RWPE2 (cell line): ENCODE measurements at regions not wholly inside any gene's neighbourhood (a gene's known extent, or its start where the extent isn't known, plus 50 kb on each side); places are given as distances from the start of the nearest gene placed in this dataset.

Experiments
- ATAC-seq: fragments of 200-7000 bp; cut with Tn5 transposase; 3 replicates; pipeline ENCODE4 v1.9.1; 2021; ENCODE audit warnings: low read depth
- DNase-seq: peaks from one replicate; pipeline ENCODE4 v3.0.0-alpha.2; 2020; ENCODE audit warnings: low spot score
- H3K27ac ChIP-seq: fragments of 450-650 bp; 2 replicates; pipeline ENCODE4 v1.5.1; 2017; ENCODE audit warnings: mild to moderate bottlenecking; ENCODE audit not compliant: poor library complexity, severe bottlenecking
- H3K27me3 ChIP-seq: fragments of 250-450 bp; sonication (Bioruptor Pico); 2 replicates; pipeline ENCODE4 v1.5.1; 2021; ENCODE audit warnings: mild to moderate bottlenecking, moderate library complexity; ENCODE audit not compliant: insufficient read depth, poor library complexity, severe bottlenecking
- H3K36me3 ChIP-seq: fragments of 250-450 bp; sonication (Bioruptor Pico); 2 replicates; pipeline ENCODE4 v1.5.1; 2020; ENCODE audit warnings: low read depth, mild to moderate bottlenecking, moderate library complexity
- H3K4me1 ChIP-seq: fragments of 250-450 bp; sonication (Bioruptor Pico); 2 replicates; pipeline ENCODE4 v1.5.1; 2021; ENCODE audit warnings: mild to moderate bottlenecking, moderate library complexity; ENCODE audit not compliant: insufficient read depth, poor library complexity, severe bottlenecking
- H3K4me3 ChIP-seq: fragments of 250-450 bp; sonication (Bioruptor Pico); 2 replicates; pipeline ENCODE4 v1.5.1; 2021; ENCODE audit warnings: mild to moderate bottlenecking, moderate library complexity; ENCODE audit not compliant: severe bottlenecking
- H3K9me3 ChIP-seq: fragments of 250-450 bp; sonication (Bioruptor Pico); 2 replicates; pipeline ENCODE4 v1.5.1; 2021; ENCODE audit warnings: mild to moderate bottlenecking, moderate library complexity; ENCODE audit not compliant: severe bottlenecking
- TF ChIP-seq, protein P1 (sequence below): fragments of 450-650 bp; IDR thresholded peaks from one replicate; pipeline ENCODE4 v1.5.1; 2017; ENCODE audit warnings: mild to moderate bottlenecking, moderate library complexity; ENCODE audit not compliant: poor library complexity, severe bottlenecking

- no peak overlapping the region for H3K27ac ChIP-seq
- ATAC-seq = no peak
- TF ChIP-seq, protein P1, sequence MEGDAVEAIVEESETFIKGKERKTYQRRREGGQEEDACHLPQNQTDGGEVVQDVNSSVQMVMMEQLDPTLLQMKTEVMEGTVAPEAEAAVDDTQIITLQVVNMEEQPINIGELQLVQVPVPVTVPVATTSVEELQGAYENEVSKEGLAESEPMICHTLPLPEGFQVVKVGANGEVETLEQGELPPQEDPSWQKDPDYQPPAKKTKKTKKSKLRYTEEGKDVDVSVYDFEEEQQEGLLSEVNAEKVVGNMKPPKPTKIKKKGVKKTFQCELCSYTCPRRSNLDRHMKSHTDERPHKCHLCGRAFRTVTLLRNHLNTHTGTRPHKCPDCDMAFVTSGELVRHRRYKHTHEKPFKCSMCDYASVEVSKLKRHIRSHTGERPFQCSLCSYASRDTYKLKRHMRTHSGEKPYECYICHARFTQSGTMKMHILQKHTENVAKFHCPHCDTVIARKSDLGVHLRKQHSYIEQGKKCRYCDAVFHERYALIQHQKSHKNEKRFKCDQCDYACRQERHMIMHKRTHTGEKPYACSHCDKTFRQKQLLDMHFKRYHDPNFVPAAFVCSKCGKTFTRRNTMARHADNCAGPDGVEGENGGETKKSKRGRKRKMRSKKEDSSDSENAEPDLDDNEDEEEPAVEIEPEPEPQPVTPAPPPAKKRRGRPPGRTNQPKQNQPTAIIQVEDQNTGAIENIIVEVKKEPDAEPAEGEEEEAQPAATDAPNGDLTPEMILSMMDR = no peak
Measured at GRCh38 chr6:134402372-134402984, 84.6 kb upstream of the SGK1 start.

DNA sequence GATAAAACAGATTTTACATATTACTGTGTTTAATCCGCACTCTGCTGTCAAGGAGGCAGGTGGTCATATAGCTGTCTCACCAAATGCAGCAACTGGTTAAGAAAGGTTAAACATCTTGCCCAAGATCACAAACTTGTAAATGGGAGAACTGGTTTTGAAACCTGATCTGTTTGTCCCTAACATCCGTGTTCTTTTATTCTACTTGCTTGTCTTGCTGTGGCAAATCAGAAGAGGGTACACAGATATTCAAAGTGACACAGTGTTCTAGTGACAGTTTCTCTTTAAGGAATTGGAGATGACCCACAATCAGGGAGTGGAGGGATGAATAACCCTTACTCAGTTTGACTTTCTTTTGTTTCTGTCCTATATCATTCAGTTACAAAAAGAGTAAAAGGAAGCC lies 83.0 kb upstream of the SGK1 start:
- H3K4me3 ChIP-seq = no peak overlapping the region
- DNase-seq (no peak), ATAC-seq (no peak)
- H3K27me3 ChIP-seq = no peaks in the 10 kb centered on the region
- TF ChIP-seq, protein P1 = no peak
- peak overlapping the region; percentile 7 for H3K27ac ChIP-seq
- peaks cover 6% of the 10 kb centered on the region for H3K4me1 ChIP-seq
- H3K9me3 ChIP-seq = no peaks in the 10 kb centered on the region
- no peaks in the 10 kb centered on the region for H3K36me3 ChIP-seq

More at GRCh38 chr6:134402372-134402984, 84.6 kb upstream of the SGK1 start:
- H3K27me3 ChIP-seq = no peaks in the 10 kb centered on the region
- no peaks in the 10 kb centered on the region for H3K36me3 ChIP-seq
- H3K4me3 ChIP-seq = no peak overlapping the region
- H3K9me3 ChIP-seq = no peaks in the 10 kb centered on the region
- H3K4me1 ChIP-seq = peaks cover 6% of the 10 kb centered on the region
- DNase-seq = no peak

- Histone ChIP-seq H3K9me3 (no peaks in the 10 kb centered on the region), H3K27me3 (no peaks in the 10 kb centered on the region), H3K4me1 (peaks cover 19% of the 10 kb centered on the region), H3K4me3 (no peak overlapping the region), H3K27ac (no peak overlapping the region), H3K36me3 (no peaks in the 10 kb centered on the region)
- DNase-seq = no peak
- TF ChIP-seq, protein P1 = no peak
- no peak for ATAC-seq
Measured at GRCh38 chr6:134398453-134398852, 80.5 kb upstream of the SGK1 start.

- no peaks in the 10 kb centered on the region for H3K9me3 ChIP-seq
- H3K36me3 ChIP-seq = no peaks in the 10 kb centered on the region
- no peak for DNase-seq
- ATAC-seq = no peak
- no peak overlapping the region for H3K27ac ChIP-seq
- peaks cover 19% of the 10 kb centered on the region for H3K4me1 ChIP-seq
- H3K4me3 ChIP-seq = no peak overlapping the region
- TF ChIP-seq, protein P1 = no peak
- no peaks in the 10 kb centered on the region for H3K27me3 ChIP-seq
Measured at GRCh38 chr6:134397676-134398075, 79.8 kb upstream of the SGK1 start.

GRCh38 chr6:134394905-134395304 lies 77.0 kb upstream of the SGK1 start:
- Histone ChIP-seq H3K27me3 (no peaks in the 10 kb centered on the region), H3K4me1 (peaks cover 14% of the 10 kb centered on the region), H3K27ac (peak overlapping the region; percentile 40), H3K4me3 (no peak overlapping the region), H3K9me3 (no peaks in the 10 kb centered on the region), H3K36me3 (no peaks in the 10 kb centered on the region)
- TF ChIP-seq, protein P1 = no peak
- ATAC-seq (peak; percentile 86), DNase-seq (no peak)
